ENCODE measurements at regions not wholly inside any gene's neighbourhood (a gene's known extent, or its start where the extent isn't known, plus 50 kb on each side); places are given as distances from the start of the nearest gene placed in this dataset.

- TF ChIP-seq CTCF (IDR thresholded peaks at IDR 0.05; ENCODE audit: insufficient read depth, low read length, poor library complexity, severe bottlenecking), result no peak
- no peaks in the 10 kb centered on the region for H3K36me3 ChIP-seq (ENCODE audit: control insufficient read depth, insufficient read depth, low read length)
- H3K27me3 ChIP-seq (ENCODE audit: control insufficient read depth, insufficient read depth, low read length), result no peaks in the 10 kb centered on the region
- DNase-seq (ENCODE audit: low read depth), result no peak
- H3K4me3 ChIP-seq (ENCODE audit: low read depth, low read length), result no peak overlapping the region
Observed at GRCh38 chr1:87647430-87648177, 318.9 kb downstream of the LMO4 start.

GRCh38 chr1:87648323-87649119, 319.8 kb downstream of the LMO4 start:
- no peak overlapping the region for H3K4me3 ChIP-seq (ENCODE audit: low read depth, low read length)
- no peak for TF ChIP-seq CTCF (IDR thresholded peaks at IDR 0.05; ENCODE audit: insufficient read depth, low read length, poor library complexity, severe bottlenecking)
- DNase-seq (ENCODE audit: low read depth), result no peak
- H3K27me3 ChIP-seq (ENCODE audit: control insufficient read depth, insufficient read depth, low read length), result no peaks in the 10 kb centered on the region
- H3K36me3 ChIP-seq (ENCODE audit: control insufficient read depth, insufficient read depth, low read length), result no peaks in the 10 kb centered on the region

GRCh38 chr1:87650306-87650705, 321.6 kb downstream of the LMO4 start:
- no peak for DNase-seq (ENCODE audit: low read depth)
- Histone ChIP-seq H3K27me3 (ENCODE audit: control insufficient read depth, insufficient read depth, low read length) (no peaks in the 10 kb centered on the region), H3K36me3 (ENCODE audit: control insufficient read depth, insufficient read depth, low read length) (no peaks in the 10 kb centered on the region), H3K4me3 (ENCODE audit: low read depth, low read length) (no peak overlapping the region)
- TF ChIP-seq CTCF (IDR thresholded peaks at IDR 0.05; ENCODE audit: insufficient read depth, low read length, poor library complexity, severe bottlenecking), result no peak

GRCh38 chr1:87652176-87652575, 323.5 kb downstream of the LMO4 start:
- no peak overlapping the region for H3K4me3 ChIP-seq (ENCODE audit: low read depth, low read length)
- DNase-seq (ENCODE audit: low read depth), result no peak
- H3K27me3 ChIP-seq (ENCODE audit: control insufficient read depth, insufficient read depth, low read length), result no peaks in the 10 kb centered on the region
- TF ChIP-seq CTCF (IDR thresholded peaks at IDR 0.05; ENCODE audit: insufficient read depth, low read length, poor library complexity, severe bottlenecking), result no peak
- H3K36me3 ChIP-seq (ENCODE audit: control insufficient read depth, insufficient read depth, low read length), result no peaks in the 10 kb centered on the region

GRCh38 chr1:87665151-87665550, 336.5 kb downstream of the LMO4 start:
- no peak for TF ChIP-seq CTCF (IDR thresholded peaks at IDR 0.05; ENCODE audit: insufficient read depth, low read length, poor library complexity, severe bottlenecking)
- H3K36me3 ChIP-seq (ENCODE audit: control insufficient read depth, insufficient read depth, low read length), result no peaks in the 10 kb centered on the region
- H3K27me3 ChIP-seq (ENCODE audit: control insufficient read depth, insufficient read depth, low read length), result no peaks in the 10 kb centered on the region
- H3K4me3 ChIP-seq (ENCODE audit: low read depth, low read length), result no peak overlapping the region
- DNase-seq (ENCODE audit: low read depth), result no peak
